B cell (primary cell): ENCODE measurements at regions not wholly inside any gene's neighbourhood (a gene's known extent, or its start where the extent isn't known, plus 50 kb on each side); places are given as distances from the start of the nearest gene placed in this dataset.

ENCODE experiments used
- ATAC-seq: fragments of 200-7000 bp; cut with Tn5 transposase; one replicate; pipeline ENCODE4 v1.10.0; 2021; ENCODE audit warnings: low read depth, mild to moderate bottlenecking, moderate number of reproducible peaks, moderate library complexity
- CTCF ChIA-PET: fragments of 350-600 bp; sonication (Branson Sonifier 250); formaldehyde crosslinking; loops from one replicate; lab custom pipeline; 2021; ENCODE audit warnings: antibody characterized with exemption, inconsistent platforms; lab: Charles Lee
- POLR2A ChIA-PET: fragments of 350-600 bp; sonication (Branson Sonifier 250); formaldehyde crosslinking; loops from one replicate; lab custom pipeline; 2021; ENCODE audit warnings: antibody characterized with exemption; lab: Charles Lee
- DNase-seq: peaks from one replicate; pipeline ENCODE4 v3.0.0; 2013
- H2AFZ ChIP-seq: 2 replicates; pipeline ENCODE4 v1.6.1; 2012; ENCODE audit warnings: mild to moderate bottlenecking, low read depth, low read length; ENCODE audit not compliant: insufficient read depth, poor library complexity, severe bottlenecking
- H3K27ac ChIP-seq, 2 donors: 1 replicate in 1 of 2; 2 replicates in 1 of 2; pipeline ENCODE4 v1.5.1; 2012 to 2013; ENCODE audit warnings: low read length in 2 of 2, mild to moderate bottlenecking in 2 of 2, moderate library complexity in 1 of 2
- H3K27me3 ChIP-seq, 4 experiments: fragments of 200-600 bp in 1 of 4; sonication (generic) in 1 of 4; replicated peaks in 1 of 4; 1 replicate in 2 of 4; 2 replicates in 2 of 4; pipeline versions ENCODE4 v1.6.1 to v1.7.0; 2013 to 2016; ENCODE audit warnings: low read length in 3 of 4, mild to moderate bottlenecking in 2 of 4, mixed read lengths in 1 of 4, moderate library complexity in 1 of 4; ENCODE audit not compliant: insufficient read depth in 4 of 4, control insufficient read depth in 3 of 4; ENCODE audit errors: control extremely low read depth in 1 of 4
- H3K36me3 ChIP-seq, 2 experiments: replicated peaks in 1 of 2; 1 replicate in 1 of 2; 2 replicates in 1 of 2; pipeline versions ENCODE4 v1.6.1 to v1.7.1; 2013; ENCODE audit warnings: low read length in 1 of 2; ENCODE audit not compliant: insufficient read depth in 2 of 2, control insufficient read depth in 1 of 2; ENCODE audit errors: control extremely low read depth in 1 of 2, extremely low read depth in 1 of 2
- H3K4me1 ChIP-seq, 2 donors: fragments of 200-600 bp in 1 of 2; sonication (generic) in 1 of 2; 1 replicate in 1 of 2; 2 replicates in 1 of 2; pipeline versions ENCODE4 v1.5.1 to v1.6.1; 2013 to 2017; ENCODE audit warnings: low read length in 2 of 2; ENCODE audit not compliant: control insufficient read depth in 2 of 2, insufficient read depth in 2 of 2
- H3K4me2 ChIP-seq: replicated peaks from 2 replicates; pipeline ENCODE3; 2012; ENCODE audit warnings: mild to moderate bottlenecking, low read depth, low read length; ENCODE audit not compliant: poor library complexity, severe bottlenecking
- H3K4me3 ChIP-seq, 5 experiments: fragments of 200-600 bp in 1 of 5; sonication (generic) in 1 of 5; 1 replicate in 3 of 5; 2 replicates in 2 of 5; pipeline versions ENCODE4 v1.5.1 to v1.7.0; 2011 to 2016; ENCODE audit warnings: low read length in 4 of 5, mild to moderate bottlenecking in 4 of 5, low read depth in 2 of 5, control low read depth in 1 of 5, moderate library complexity in 1 of 5; ENCODE audit not compliant: insufficient read depth in 1 of 5; ENCODE audit errors: control extremely low read depth in 1 of 5, extremely low read depth in 1 of 5
- H3K79me2 ChIP-seq: fragments of 200-600 bp; sonication (generic); one replicate; pipeline ENCODE4 v1.6.0; 2016; ENCODE audit warnings: low read length; ENCODE audit not compliant: control insufficient read depth, insufficient read depth
- H3K9ac ChIP-seq: fragments of 200-600 bp; sonication (generic); 2 replicates; pipeline ENCODE4 v1.6.1; 2017; ENCODE audit warnings: mild to moderate bottlenecking, low read length, moderate library complexity
- H3K9me3 ChIP-seq, 3 donors: one replicate each; pipeline versions ENCODE4 v1.6.1 to v1.7.1; 2013; ENCODE audit warnings: low read length in 2 of 3; ENCODE audit not compliant: control insufficient read depth in 2 of 3, insufficient read depth in 1 of 3; ENCODE audit errors: control extremely low read depth in 1 of 3
- H4K20me1 ChIP-seq: 2 replicates; pipeline ENCODE4 v1.6.0; 2012; ENCODE audit warnings: mild to moderate bottlenecking, low read length; ENCODE audit not compliant: insufficient read depth, control insufficient read depth, poor library complexity, severe bottlenecking
- H3K27ac Mint-ChIP-seq: one replicate; pipeline ENCODE4 v1.8.0; 2021; ENCODE audit warnings: mixed read lengths
- H3K27me3 Mint-ChIP-seq: one replicate; pipeline ENCODE4 v1.8.0; 2021; ENCODE audit warnings: mixed read lengths
- H3K4me1 Mint-ChIP-seq: one replicate; pipeline ENCODE4 v1.8.0; 2021; ENCODE audit warnings: mixed read lengths
- H3K4me3 Mint-ChIP-seq: one replicate; pipeline ENCODE4 v1.8.0; 2021; ENCODE audit warnings: mixed read lengths
- H3K9me3 Mint-ChIP-seq: one replicate; pipeline ENCODE4 v1.8.0; 2022; ENCODE audit warnings: mixed read lengths; ENCODE audit not compliant: insufficient read depth
- EZH2 ChIP-seq: IDR thresholded peaks from 2 replicates; pipeline ENCODE4 v1.6.1; 2012; ENCODE audit warnings: borderline replicate concordance, low read depth, mild to moderate bottlenecking, moderate library complexity, low read length; ENCODE audit not compliant: insufficient read depth, poor library complexity, severe bottlenecking
- WGBS: methylation state at CpG from one replicate; pipeline ENCODE4 v1.1.5; 2013; ENCODE audit warnings: missing lambda C conversion rate; ENCODE audit not compliant: insufficient coverage; 5-methylcytosine and 5-hydroxymethylcytosine counted together
- intact Hi-C: fragments of 100-400 bp; cut with micrococcal nuclease; formaldehyde crosslinking; loops from one replicate; pipeline ENCODE4 v1.10.0; 2022
- TF ChIP-seq, protein P1 (sequence below): fragments of 200-600 bp; IDR thresholded peaks from one replicate; pipeline ENCODE4 v1.8.0; 2022; ENCODE audit warnings: antibody characterized with exemption, mild to moderate bottlenecking

DNA sequence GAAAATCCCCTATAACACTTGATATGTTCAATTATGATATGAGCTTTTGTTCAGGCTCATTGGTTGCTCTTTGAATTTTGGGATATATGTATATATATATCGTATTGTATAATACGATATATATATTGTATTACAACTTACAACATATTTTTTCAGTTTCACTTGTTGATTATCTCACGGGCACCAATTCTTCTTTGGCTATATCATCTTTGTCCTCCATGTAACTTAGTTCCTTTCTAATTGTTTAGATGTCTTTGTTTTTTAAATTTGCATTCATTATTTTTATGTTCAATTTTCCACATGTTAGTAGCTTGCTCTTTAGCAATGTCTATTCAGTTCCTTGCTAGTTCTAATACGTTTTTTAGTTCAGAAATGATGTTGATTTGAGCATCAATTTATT, 150.0 kb downstream of the BACH1 start:
- peaks cover 0 to 5% (median 4%) of the 10 kb centered on the region in 3 donors for H3K9me3 ChIP-seq
- peaks cover 10% of the 10 kb centered on the region for H3K9me3 Mint-ChIP-seq
- POLR2A ChIA-PET = no interaction called here
- no peak overlapping the region for H3K4me3 ChIP-seq
- H3K27me3 Mint-ChIP-seq = no peaks in the 10 kb centered on the region
- no peak overlapping the region for H3K9ac ChIP-seq
- no CpG with 5 or more reads among the region's 4 CpGs for WGBS
- no peaks in the 10 kb centered on the region for H3K79me2 ChIP-seq
- no peaks in the 10 kb centered on the region for H3K36me3 ChIP-seq
- H3K4me2 ChIP-seq = no peak overlapping the region
- intact Hi-C loops = no loop called here
- H3K27me3 ChIP-seq = no peaks in the 10 kb centered on the region
- H3K4me1 Mint-ChIP-seq = peaks cover 5% of the 10 kb centered on the region
- H3K4me3 Mint-ChIP-seq = no peak overlapping the region
- DNase-seq (no peak), ATAC-seq (no peak)
- TF ChIP-seq EZH2 = no peak
- TF ChIP-seq, protein P1, sequence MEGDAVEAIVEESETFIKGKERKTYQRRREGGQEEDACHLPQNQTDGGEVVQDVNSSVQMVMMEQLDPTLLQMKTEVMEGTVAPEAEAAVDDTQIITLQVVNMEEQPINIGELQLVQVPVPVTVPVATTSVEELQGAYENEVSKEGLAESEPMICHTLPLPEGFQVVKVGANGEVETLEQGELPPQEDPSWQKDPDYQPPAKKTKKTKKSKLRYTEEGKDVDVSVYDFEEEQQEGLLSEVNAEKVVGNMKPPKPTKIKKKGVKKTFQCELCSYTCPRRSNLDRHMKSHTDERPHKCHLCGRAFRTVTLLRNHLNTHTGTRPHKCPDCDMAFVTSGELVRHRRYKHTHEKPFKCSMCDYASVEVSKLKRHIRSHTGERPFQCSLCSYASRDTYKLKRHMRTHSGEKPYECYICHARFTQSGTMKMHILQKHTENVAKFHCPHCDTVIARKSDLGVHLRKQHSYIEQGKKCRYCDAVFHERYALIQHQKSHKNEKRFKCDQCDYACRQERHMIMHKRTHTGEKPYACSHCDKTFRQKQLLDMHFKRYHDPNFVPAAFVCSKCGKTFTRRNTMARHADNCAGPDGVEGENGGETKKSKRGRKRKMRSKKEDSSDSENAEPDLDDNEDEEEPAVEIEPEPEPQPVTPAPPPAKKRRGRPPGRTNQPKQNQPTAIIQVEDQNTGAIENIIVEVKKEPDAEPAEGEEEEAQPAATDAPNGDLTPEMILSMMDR = no peak
- no peaks in the 10 kb centered on the region for H3K4me1 ChIP-seq
- H4K20me1 ChIP-seq = no peaks in the 10 kb centered on the region
- CTCF ChIA-PET = no interaction called here
- H3K27ac Mint-ChIP-seq = no peak overlapping the region
- H2AFZ ChIP-seq = no peak overlapping the region
- no peak overlapping the region for H3K27ac ChIP-seq

DNA sequence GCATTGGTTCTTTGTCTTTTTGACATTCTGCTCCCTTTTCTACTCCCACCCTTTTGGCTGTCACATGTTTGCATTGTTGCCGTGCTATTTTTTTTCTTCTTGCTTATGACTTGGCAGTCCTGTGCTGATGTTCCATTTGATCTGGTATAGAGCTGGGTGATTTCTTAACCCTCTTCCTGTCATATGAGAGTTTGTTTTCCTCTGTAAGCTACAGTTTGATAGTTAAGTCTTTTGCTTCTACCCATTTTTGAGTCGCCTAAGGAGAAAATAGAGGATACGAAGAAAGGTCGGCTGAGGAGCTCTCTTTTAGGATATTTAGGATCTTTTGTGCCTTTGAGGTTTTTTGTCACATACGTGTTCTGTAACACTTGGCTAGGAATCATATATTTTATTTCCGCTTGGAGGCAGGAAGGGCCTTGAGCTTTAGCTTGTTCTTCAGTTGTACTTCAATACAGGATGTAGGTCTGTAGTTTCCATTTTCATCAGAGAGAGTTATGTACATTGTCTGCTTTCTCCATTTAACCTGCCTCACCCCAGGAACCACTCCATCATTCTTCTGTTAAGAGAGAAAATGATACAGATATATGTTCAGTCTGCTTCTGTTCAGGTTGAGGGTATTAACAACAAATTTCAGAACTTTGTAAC, 150.7 kb downstream of the BACH1 start:
- DNase-seq (no peak), ATAC-seq (no peak)
- H2AFZ ChIP-seq = no peak overlapping the region
- Mint-ChIP-seq H3K27me3 (no peaks in the 10 kb centered on the region), H3K4me1 (peaks cover 8% of the 10 kb centered on the region), H3K9me3 (peaks cover 10% of the 10 kb centered on the region), H3K27ac (no peak overlapping the region), H3K4me3 (no peak overlapping the region)
- no peaks in the 10 kb centered on the region for H3K4me1 ChIP-seq
- H3K4me2 ChIP-seq = no peak overlapping the region
- H3K9ac ChIP-seq = no peak overlapping the region
- no peak overlapping the region for H3K4me3 ChIP-seq
- no peaks in the 10 kb centered on the region for H4K20me1 ChIP-seq
- H3K79me2 ChIP-seq = no peaks in the 10 kb centered on the region
- WGBS = 100% methylated on average over 2 of the region's 6 CpGs
- ChIA-PET CTCF (no interaction called here), POLR2A (no interaction called here)
- intact Hi-C loops = no loop called here
- no peak for TF ChIP-seq EZH2
- TF ChIP-seq, protein P1 = no peak
- no peaks in the 10 kb centered on the region for H3K36me3 ChIP-seq
- H3K9me3 ChIP-seq = peaks cover 0 to 5% (median 4%) of the 10 kb centered on the region in 3 donors
- H3K27me3 ChIP-seq = no peaks in the 10 kb centered on the region
- H3K27ac ChIP-seq = no peak overlapping the region
